Kidney capillary endothelial cell (primary cell): ENCODE measurements at regions not wholly inside any gene's neighbourhood (a gene's known extent, or its start where the extent isn't known, plus 50 kb on each side); places are given as distances from the start of the nearest gene placed in this dataset.
"Not testable (repeated sequence)": the region's sequence is repeated elsewhere in the genome, so short reads cannot be mapped to it uniquely, and the experiment has no call there.

Experiments used
- DNase-seq: peaks from one replicate; pipeline ENCODE4 v3.0.0-alpha.2; 2018; ENCODE audit warnings: low spot score

GRCh38 chr11:110347660-110348059 lies 51.2 kb upstream of the RDX start:
- DNase-seq, result no peak

GRCh38 chr11:110349138-110349996 lies 53.0 kb upstream of the RDX start:
- DNase-seq, result no peak

- DNase-seq, result not testable (repeated sequence)
Observed at GRCh38 chr11:110349997-110350383, 53.6 kb upstream of the RDX start.

- no peak for DNase-seq
Observed at GRCh38 chr11:110355011-110355744, 58.8 kb upstream of the RDX start.

- peak; percentile 72 for DNase-seq
Observed at GRCh38 chr11:110356762-110357671, 60.6 kb upstream of the RDX start.

GRCh38 chr11:110358336-110358735 lies 61.9 kb upstream of the RDX start:
- no peak for DNase-seq

GRCh38 chr11:110360781-110361408 lies 64.5 kb upstream of the RDX start:
- DNase-seq, result not testable (repeated sequence)

GRCh38 chr11:110362971-110363509 lies 66.6 kb upstream of the RDX start:
- peak; percentile 86 for DNase-seq

GRCh38 chr11:110366291-110366690 lies 63.5 kb upstream of the FDX1 start:
- no peak for DNase-seq

GRCh38 chr11:110367571-110367970 lies 62.2 kb upstream of the FDX1 start:
- DNase-seq, result no peak

GRCh38 chr11:110371084-110371483 lies 58.7 kb upstream of the FDX1 start:
- DNase-seq, result no peak

GRCh38 chr11:110373051-110373702 lies 56.6 kb upstream of the FDX1 start:
- no peak for DNase-seq

- DNase-seq, result no peak
Observed at GRCh38 chr11:110374921-110375320, 54.8 kb upstream of the FDX1 start.

GRCh38 chr11:110375351-110375750 lies 54.4 kb upstream of the FDX1 start:
- no peak for DNase-seq

- DNase-seq, result no peak
Observed at GRCh38 chr11:110376021-110376420, 53.7 kb upstream of the FDX1 start.

- DNase-seq, result peak; percentile 95
Observed at GRCh38 chr11:110376711-110377324, 52.9 kb upstream of the FDX1 start.

- DNase-seq, result no peak
Observed at GRCh38 chr11:110377434-110377833, 52.3 kb upstream of the FDX1 start.

GRCh38 chr11:110379261-110379660 lies 50.5 kb upstream of the FDX1 start:
- no peak for DNase-seq

- DNase-seq, result no peak
Observed at GRCh38 chr11:110379936-110380335, 49.8 kb upstream of the FDX1 start.
